Kidney (tissue), 13 donors: ENCODE measurements at regions not wholly inside any gene's neighbourhood (a gene's known extent, or its start where the extent isn't known, plus 50 kb on each side); places are given as distances from the start of the nearest gene placed in this dataset.
"Not testable (repeated sequence)": the region's sequence is repeated elsewhere in the genome, so short reads cannot be mapped to it uniquely, and the experiment has no call there.

Experiments
- DNase-seq, 5 donors: peaks; one replicate each; pipeline ENCODE4 v3.0.0-alpha.2; 2013 to 2020
- FAIRE-seq: peaks from 2 replicates; lab custom pipeline; 2012; peaks lifted over from hg19 to GRCh38; lab: Jason Lieb, UNC
- H3K27ac ChIP-seq, 2 donors: one replicate each; pipeline ENCODE4 v1.7.0; 2013; ENCODE audit warnings: low read depth in 2 of 2, low read length in 2 of 2, inconsistent platforms in 1 of 2
- H3K27me3 ChIP-seq: one replicate; pipeline ENCODE4 v1.7.1; 2013; ENCODE audit warnings: low read length, inconsistent platforms; ENCODE audit not compliant: control insufficient read depth, insufficient read depth
- H3K36me3 ChIP-seq, 3 donors: one replicate each; pipeline versions ENCODE4 v1.7.0 to v1.7.1; 2013; ENCODE audit warnings: low read length in 3 of 3, control low read depth in 1 of 3, inconsistent platforms in 1 of 3; ENCODE audit not compliant: insufficient read depth in 3 of 3, control insufficient read depth in 2 of 3
- H3K4me1 ChIP-seq, 3 donors: one replicate each; pipeline versions ENCODE4 v1.7.0 to v1.7.1; 2013; ENCODE audit warnings: low read length in 3 of 3, inconsistent platforms in 1 of 3, low read depth in 1 of 3; ENCODE audit not compliant: control insufficient read depth in 2 of 3, insufficient read depth in 2 of 3
- H3K4me3 ChIP-seq, 3 donors: one replicate each; pipeline versions ENCODE4 v1.7.0 to v1.8.1; 2013; ENCODE audit warnings: low read length in 3 of 3, control low read depth in 1 of 3, inconsistent platforms in 1 of 3
- H3K9ac ChIP-seq, 3 donors: one replicate each; pipeline versions ENCODE4 v1.7.0 to v1.7.1; 2013; ENCODE audit warnings: low read length in 3 of 3, control low read depth in 1 of 3, inconsistent platforms in 1 of 3
- H3K9me3 ChIP-seq, 3 donors: one replicate each; pipeline versions ENCODE4 v1.7.0 to v1.7.1; 2013; ENCODE audit warnings: low read length in 3 of 3, control low read depth in 1 of 3, inconsistent platforms in 1 of 3; ENCODE audit not compliant: control insufficient read depth in 2 of 3, insufficient read depth in 1 of 3
- CTCF ChIP-seq: IDR thresholded peaks from 3 replicates; pipeline ENCODE4 v1.5.1; 2012; ENCODE audit warnings: mild to moderate bottlenecking, moderate library complexity, borderline replicate concordance; ENCODE audit not compliant: insufficient read depth; ENCODE audit errors: extremely low read depth
- intact Hi-C: fragments of 100-400 bp; cut with DNase I; formaldehyde crosslinking; loops from one replicate; pipeline ENCODE4 v1.11.1; 2022
- donor health status: control.
- donor health status: control.
- donor health status: control.
- donor health status: control.
- donor health status: control.
- donor health status: DM: yes; HTN: yes; CAD: no.
- donor health status: Normal renal cell carcinoma (clear cell type).

GRCh38 chr10:23793577-23793976, 354.7 kb downstream of the OTUD1 start:
- no peak for FAIRE-seq

GRCh38 chr10:23797452-23797851, 358.6 kb downstream of the OTUD1 start:
- H3K27me3 ChIP-seq, H3K4me3 ChIP-seq, FAIRE-seq, H3K36me3 ChIP-seq, H3K9me3 ChIP-seq, H3K9ac ChIP-seq, DNase-seq, H3K27ac ChIP-seq, intact Hi-C loops, H3K4me1 ChIP-seq: not testable (repeated sequence)

More at GRCh38 chr10:23793577-23793976, 354.7 kb downstream of the OTUD1 start:
- Histone ChIP-seq H3K27ac (no peak overlapping the region), H3K36me3 (no peaks in the 10 kb centered on the region), H3K4me1 (no peaks in the 10 kb centered on the region), H3K4me3 (no peak overlapping the region), H3K9me3 (no peaks in the 10 kb centered on the region), H3K27me3 (no peaks in the 10 kb centered on the region), H3K9ac (no peak overlapping the region)
- intact Hi-C loops: no loop called here
- no peak for DNase-seq
- no peak for TF ChIP-seq CTCF

GRCh38 chr10:23804125-23804524, 365.2 kb downstream of the OTUD1 start:
- H3K4me1 ChIP-seq: no peaks in the 10 kb centered on the region
- H3K9ac ChIP-seq: no peak overlapping the region
- no peaks in the 10 kb centered on the region for H3K9me3 ChIP-seq
- intact Hi-C loops: no loop called here
- DNase-seq (no peak), FAIRE-seq (no peak)
- H3K27ac ChIP-seq: no peak overlapping the region
- no peaks in the 10 kb centered on the region for H3K36me3 ChIP-seq
- no peaks in the 10 kb centered on the region for H3K27me3 ChIP-seq
- no peak for TF ChIP-seq CTCF
- H3K4me3 ChIP-seq: no peak overlapping the region

GRCh38 chr10:23813687-23814086, 374.8 kb downstream of the OTUD1 start:
- no peak for TF ChIP-seq CTCF
- FAIRE-seq: no peak
- H3K9ac ChIP-seq: no peak overlapping the region
- no peaks in the 10 kb centered on the region for H3K9me3 ChIP-seq
- H3K4me3 ChIP-seq: no peak overlapping the region
- H3K27ac ChIP-seq: no peak overlapping the region
- no peaks in the 10 kb centered on the region for H3K36me3 ChIP-seq
- intact Hi-C loops: no loop called here
- no peaks in the 10 kb centered on the region for H3K27me3 ChIP-seq
- DNase-seq: no peak
- H3K4me1 ChIP-seq: no peaks in the 10 kb centered on the region
